ENCODE measurements at regions not wholly inside any gene's neighbourhood (a gene's known extent, or its start where the extent isn't known, plus 50 kb on each side); places are given as distances from the start of the nearest gene placed in this dataset.

DNA sequence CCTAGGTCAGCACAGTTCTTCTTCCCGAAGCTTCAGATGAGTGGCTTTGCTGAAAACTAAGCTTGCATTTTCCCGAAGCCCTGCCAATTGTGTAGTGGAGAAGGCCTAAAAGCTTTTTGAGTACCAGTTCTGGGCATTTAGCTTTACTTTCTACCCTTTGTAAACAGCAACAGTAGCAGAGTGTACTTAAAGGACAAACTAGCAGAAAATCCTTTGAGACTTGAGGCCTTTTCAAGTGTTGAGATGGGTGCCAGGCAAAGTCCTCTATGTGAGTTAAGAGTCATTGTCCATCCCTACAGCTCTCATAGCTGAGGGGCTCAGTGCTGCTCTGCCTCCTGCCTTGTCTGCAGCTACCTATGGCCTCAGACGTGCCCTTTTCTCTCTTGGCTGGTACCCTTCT is 368.2 kb downstream of the CCSER2 start:
- no peak for TF ChIP-seq CTCF (IDR thresholded peaks at IDR 0.05; ENCODE audit: insufficient read depth, low read depth, low read length)
- no peak for TF ChIP-seq EZH2 (IDR thresholded peaks at IDR 0.05; ENCODE audit: insufficient read depth, low read length)
